RWPE1 (cell line): ENCODE measurements at regions not wholly inside any gene's neighbourhood (a gene's known extent, or its start where the extent isn't known, plus 50 kb on each side); places are given as distances from the start of the nearest gene placed in this dataset.

ENCODE experiments used
- CTCF ChIA-PET: fragments of 350-600 bp; sonication (Branson Sonifier 250); formaldehyde crosslinking; extraction: SDS; loops from one replicate; lab custom pipeline; 2021; lab: Yijun Ruan, JAX
- POLR2A ChIA-PET: fragments of 400-600 bp; formaldehyde crosslinking; extraction: SDS; loops from one replicate; lab custom pipeline; 2020; ENCODE audit warnings: antibody characterized with exemption; ENCODE audit not compliant: low non-redundant PET; lab: Yijun Ruan, JAX
- DNase-seq: peaks from one replicate; pipeline ENCODE4 v3.0.0; 2012; ENCODE audit warnings: low spot score
- H3K27ac ChIP-seq: fragments of 450-650 bp; 2 replicates; pipeline ENCODE4 v1.5.1; 2017
- TF ChIP-seq, protein P1 (sequence below): fragments of 450-650 bp; conservative IDR thresholded peaks from 2 replicates; pipeline ENCODE4 v1.5.1; 2017; ENCODE audit warnings: low read depth, mild to moderate bottlenecking

DNA sequence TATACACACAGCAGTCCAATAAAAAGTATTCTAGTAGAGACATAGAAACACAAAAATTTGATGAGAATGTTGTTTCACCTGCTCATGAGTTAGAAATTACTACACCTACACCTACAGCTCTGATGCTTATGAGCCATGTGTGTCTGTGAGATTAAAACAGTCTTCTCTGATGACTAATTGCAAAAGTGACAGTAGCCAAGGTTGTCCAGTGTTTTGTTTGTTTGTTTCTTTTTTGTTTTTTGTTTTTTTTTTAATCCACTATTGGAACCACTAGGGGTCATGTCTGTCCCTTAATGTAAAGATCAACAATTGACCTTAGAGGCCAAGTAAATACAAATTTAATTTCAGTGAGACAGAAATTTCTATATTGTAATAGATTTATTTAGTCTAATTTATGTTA lies 423.1 kb downstream of the TEX13C start:
- no peak for DNase-seq
- TF ChIP-seq, protein P1, sequence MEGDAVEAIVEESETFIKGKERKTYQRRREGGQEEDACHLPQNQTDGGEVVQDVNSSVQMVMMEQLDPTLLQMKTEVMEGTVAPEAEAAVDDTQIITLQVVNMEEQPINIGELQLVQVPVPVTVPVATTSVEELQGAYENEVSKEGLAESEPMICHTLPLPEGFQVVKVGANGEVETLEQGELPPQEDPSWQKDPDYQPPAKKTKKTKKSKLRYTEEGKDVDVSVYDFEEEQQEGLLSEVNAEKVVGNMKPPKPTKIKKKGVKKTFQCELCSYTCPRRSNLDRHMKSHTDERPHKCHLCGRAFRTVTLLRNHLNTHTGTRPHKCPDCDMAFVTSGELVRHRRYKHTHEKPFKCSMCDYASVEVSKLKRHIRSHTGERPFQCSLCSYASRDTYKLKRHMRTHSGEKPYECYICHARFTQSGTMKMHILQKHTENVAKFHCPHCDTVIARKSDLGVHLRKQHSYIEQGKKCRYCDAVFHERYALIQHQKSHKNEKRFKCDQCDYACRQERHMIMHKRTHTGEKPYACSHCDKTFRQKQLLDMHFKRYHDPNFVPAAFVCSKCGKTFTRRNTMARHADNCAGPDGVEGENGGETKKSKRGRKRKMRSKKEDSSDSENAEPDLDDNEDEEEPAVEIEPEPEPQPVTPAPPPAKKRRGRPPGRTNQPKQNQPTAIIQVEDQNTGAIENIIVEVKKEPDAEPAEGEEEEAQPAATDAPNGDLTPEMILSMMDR = no peak
- H3K27ac ChIP-seq = no peak overlapping the region
- POLR2A ChIA-PET = no interaction called here
- CTCF ChIA-PET = no interaction called here

DNA sequence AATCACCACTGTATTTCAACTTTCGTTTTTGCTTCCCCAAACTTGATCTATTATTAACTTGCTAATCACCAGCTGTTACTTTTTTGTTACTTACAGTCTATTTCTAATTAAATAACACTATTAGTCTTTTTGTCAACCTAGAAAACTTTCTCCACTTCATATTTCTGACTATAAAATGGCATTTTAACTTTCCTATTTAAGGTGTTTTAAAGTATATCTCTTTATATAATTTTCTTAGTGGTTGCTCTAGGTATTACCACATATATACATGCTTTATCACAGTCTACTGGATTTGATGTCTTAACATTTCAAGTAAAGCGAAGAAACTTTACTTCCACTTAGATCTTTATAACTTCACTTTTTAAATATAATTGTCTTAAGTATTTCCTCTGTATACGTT lies 421.2 kb downstream of the DCAF12L2 start:
- no peak overlapping the region for H3K27ac ChIP-seq
- TF ChIP-seq, protein P1 = no peak
- POLR2A ChIA-PET = no interaction called here
- CTCF ChIA-PET = no interaction called here
- DNase-seq = no peak

DNA sequence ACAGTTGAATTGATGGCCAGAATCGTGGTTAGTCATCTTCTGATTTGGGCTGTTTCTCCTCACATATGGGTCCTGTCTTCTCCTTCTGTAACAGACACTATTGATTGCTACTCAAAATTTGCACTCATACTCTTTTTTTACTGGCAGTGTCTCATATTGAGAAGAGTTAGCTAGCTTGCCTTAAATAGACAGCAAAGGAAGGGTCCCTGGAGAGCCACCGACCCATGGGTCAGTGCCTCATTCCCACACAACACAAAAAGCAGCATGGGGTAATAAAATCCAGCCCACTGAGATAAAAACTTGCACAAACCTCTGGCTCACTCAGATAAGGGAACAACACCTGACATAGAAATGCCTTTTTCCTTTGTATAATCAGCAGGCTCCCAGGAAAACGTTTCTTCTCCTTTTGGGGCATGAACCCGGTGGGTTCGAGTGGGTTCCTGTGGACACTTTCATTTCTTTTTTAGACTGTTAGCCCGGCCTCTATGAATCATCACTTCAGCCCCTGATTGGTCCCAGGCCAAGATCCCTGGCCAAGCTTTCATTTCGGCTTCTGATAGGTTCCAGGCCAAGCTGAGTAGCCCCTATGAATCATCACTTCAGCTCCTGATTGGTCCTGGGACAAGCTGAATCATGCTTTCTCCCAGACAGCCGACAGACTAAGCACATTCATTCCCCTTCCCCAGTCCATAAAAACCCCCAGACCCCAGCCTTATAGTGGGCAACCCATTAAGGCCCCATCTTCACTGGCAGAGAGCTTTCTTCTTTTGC lies 408.1 kb downstream of the DCAF12L2 start:
- ChIA-PET CTCF (no interaction called here), POLR2A (interaction anchor here (0.6 kb wide), 1 partner anchor 447 kb away, joined by 3 read pairs; no protein-coding TSS in a partner anchor)
- peak; percentile 1 for DNase-seq
- TF ChIP-seq, protein P1 = no peak
- no peak overlapping the region for H3K27ac ChIP-seq

DNA sequence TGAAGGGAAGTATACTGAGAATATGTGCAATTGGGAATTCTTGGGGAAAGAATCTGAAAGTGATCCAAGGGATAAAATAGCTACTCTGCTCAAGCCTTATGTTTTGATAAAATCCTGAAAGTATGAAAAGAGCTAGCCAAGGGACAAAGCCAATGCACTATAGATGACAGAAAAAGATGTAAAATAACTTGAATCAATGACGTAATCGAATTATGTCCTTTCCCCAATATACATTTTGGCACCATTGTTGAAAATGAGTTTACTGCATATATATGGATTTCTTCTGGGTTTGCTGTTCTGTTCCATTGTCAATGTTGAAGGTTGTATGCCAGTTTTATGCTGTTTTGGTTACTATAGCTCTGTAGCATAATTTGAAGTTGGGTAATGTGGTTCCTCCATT lies 407.3 kb downstream of the DCAF12L2 start:
- ChIA-PET CTCF (no interaction called here), POLR2A (no interaction called here)
- TF ChIP-seq, protein P1 = no peak
- no peak for DNase-seq
- H3K27ac ChIP-seq = no peak overlapping the region

DNA sequence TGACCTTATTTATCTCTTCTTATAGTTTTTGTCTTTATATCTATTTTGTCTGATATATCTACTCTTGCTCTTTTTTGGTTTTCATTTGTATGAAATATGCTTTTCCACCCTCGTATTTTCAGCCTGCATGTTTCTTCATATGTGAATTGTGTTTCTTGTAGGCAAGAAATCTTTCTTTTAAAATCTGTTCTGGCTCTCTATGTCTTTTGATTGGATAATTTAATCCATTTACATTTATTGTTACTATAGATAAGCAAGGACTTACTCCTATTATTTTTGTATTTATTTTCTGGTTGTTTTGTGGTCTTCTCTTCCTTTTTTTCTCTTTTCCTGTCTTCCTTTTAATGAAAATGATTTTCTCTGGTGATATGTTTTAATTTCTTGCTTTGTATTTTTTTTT lies 403.1 kb downstream of the DCAF12L2 start:
- TF ChIP-seq, protein P1 = no peak
- CTCF ChIA-PET = no interaction called here
- POLR2A ChIA-PET = no interaction called here
- DNase-seq = no peak
- H3K27ac ChIP-seq = no peak overlapping the region

DNA sequence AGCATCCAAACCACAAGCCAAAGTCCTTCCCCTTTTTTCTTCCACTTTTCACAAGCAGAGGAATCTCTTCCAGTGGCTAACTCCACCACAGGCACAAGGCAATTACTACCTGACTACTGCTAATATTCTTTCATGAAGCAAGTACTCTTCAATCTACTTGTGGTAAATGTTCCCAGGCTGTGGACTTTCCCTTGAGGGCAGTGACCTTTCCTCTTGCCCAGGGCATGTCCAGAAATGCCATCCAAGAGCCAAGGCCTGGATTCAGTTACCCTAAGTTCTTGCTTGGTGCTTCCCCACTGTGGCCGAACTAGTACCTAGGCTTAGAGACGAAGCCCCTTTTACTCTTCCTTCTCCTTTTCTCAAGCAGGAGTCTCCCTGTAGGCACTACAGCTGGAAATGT lies 400.7 kb downstream of the DCAF12L2 start:
- TF ChIP-seq, protein P1 = no peak
- no peak for DNase-seq
- POLR2A ChIA-PET = no interaction called here
- no peak overlapping the region for H3K27ac ChIP-seq
- CTCF ChIA-PET = no interaction called here
